GM12878 (cell line): ENCODE measurements at regions not wholly inside any gene's neighbourhood (a gene's known extent, or its start where the extent isn't known, plus 50 kb on each side); places are given as distances from the start of the nearest gene placed in this dataset.

ENCODE experiments used
- ATAC-seq: fragments of 200-7000 bp; cut with Tn5 transposase; 3 replicates; pipeline ENCODE4 v1.9.1; 2020; ENCODE audit warnings: mild to moderate bottlenecking, moderate library complexity
- BruUV-seq: library from RNA; stranded (reverse); fragments of 400-500 nt; replicated peaks from 2 replicates; lab custom pipeline; 2021; lab: Mats Ljungman, UMichigan
- CTCF ChIA-PET: fragments of 300-600 bp; sonication (Branson Sonifier 250); formaldehyde crosslinking; extraction: SDS; loops from one replicate; lab custom pipeline; 2021; ENCODE audit warnings: inconsistent platforms; lab: Yijun Ruan, JAX
- POLR2A ChIA-PET: fragments of 350-600 bp; formaldehyde crosslinking; extraction: SDS; loops from one replicate; lab custom pipeline; 2021; ENCODE audit warnings: inconsistent platforms; lab: Charles Lee
- RAD21 ChIA-PET: fragments of 300-600 bp; sonication (Branson Sonifier 250); formaldehyde crosslinking; loops from one replicate; lab custom pipeline; 2023; ENCODE audit warnings: antibody characterized with exemption; ENCODE audit not compliant: unreplicated experiment; lab: Charles Lee
- SMC1A ChIA-PET: fragments of 300-600 bp; sonication (Branson Sonifier 250); formaldehyde crosslinking; loops from one replicate; lab custom pipeline; 2023; ENCODE audit not compliant: unreplicated experiment, uncharacterized antibody; lab: Charles Lee
- DNase-seq: peaks from one replicate; pipeline ENCODE4 v3.0.0-alpha.2; 2011; ENCODE audit warnings: low read depth, low spot score
- FAIRE-seq: peaks from 3 replicates; lab custom pipeline; 2011; peaks lifted over from hg19 to GRCh38; lab: Jason Lieb, UNC
- H2AFZ ChIP-seq: 2 replicates; pipeline ENCODE4 v1.6.0; 2011; ENCODE audit warnings: low read depth, low read length, control low read depth; ENCODE audit not compliant: control insufficient read depth
- H3K27ac ChIP-seq: 2 replicates; pipeline ENCODE4 v1.5.1; 2011; ENCODE audit warnings: control low read depth; ENCODE audit not compliant: control insufficient read depth, insufficient read depth
- H3K27me3 ChIP-seq, 2 experiments: replicated peaks in 1 of 2; 2 replicates each; pipeline versions ENCODE4 v1.6.0 to v1.6.1; 2011; ENCODE audit warnings: low read length in 1 of 2; ENCODE audit not compliant: control insufficient read depth in 2 of 2, insufficient read depth in 2 of 2
- H3K36me3 ChIP-seq, 2 experiments: 2 replicates each; pipeline ENCODE4 v1.5.1; 2011; ENCODE audit warnings: low read length in 1 of 2; ENCODE audit not compliant: control insufficient read depth in 2 of 2, insufficient read depth in 2 of 2
- H3K4me1 ChIP-seq: 2 replicates; pipeline ENCODE4 v1.6.1; 2011; ENCODE audit warnings: mild to moderate bottlenecking, low read length, moderate library complexity, mixed read lengths; ENCODE audit not compliant: control insufficient read depth, insufficient read depth
- H3K4me2 ChIP-seq: 2 replicates; pipeline ENCODE4 v1.6.0; 2011; ENCODE audit warnings: control low read depth; ENCODE audit not compliant: control insufficient read depth, insufficient read depth
- H3K4me3 ChIP-seq: fragments of 200-600 bp; sonication (generic); 2 replicates; pipeline ENCODE4 v1.5.1; 2016
- H3K79me2 ChIP-seq: 2 replicates; pipeline ENCODE4 v1.6.0; 2011; ENCODE audit warnings: low read length; ENCODE audit not compliant: control insufficient read depth, insufficient read depth
- H3K9ac ChIP-seq: 2 replicates; pipeline ENCODE4 v1.8.0; 2011; ENCODE audit warnings: low read length, control low read depth, mixed read lengths; ENCODE audit not compliant: control insufficient read depth, insufficient read depth
- H3K9me3 ChIP-seq: replicated peaks from 3 replicates; pipeline ENCODE4 v1.5.1; 2011; ENCODE audit warnings: mild to moderate bottlenecking, low read length; ENCODE audit not compliant: control insufficient read depth, insufficient read depth
- H4K20me1 ChIP-seq: 2 replicates; pipeline ENCODE4 v1.6.0; 2011; ENCODE audit not compliant: control insufficient read depth, insufficient read depth
- BHLHE40 ChIP-seq, 2 experiments: fragments of 450-650 bp in 1 of 2; IDR thresholded peaks; 2 replicates each; pipeline ENCODE4 v1.6.1; 2011 to 2017; ENCODE audit warnings: low read depth in 2 of 2, borderline replicate concordance in 1 of 2, improper control_type of control experiment in 1 of 2, low read length in 1 of 2, mild to moderate bottlenecking in 1 of 2
- CEBPZ ChIP-seq: fragments of 150-350 bp; IDR thresholded peaks from 2 replicates; pipeline ENCODE4 v1.6.1; 2016; ENCODE audit warnings: low read depth, low read length
- CHD4 ChIP-seq: fragments of 200-600 bp; sonication (generic); IDR thresholded peaks from 2 replicates; pipeline ENCODE4 v1.6.1; 2016; ENCODE audit warnings: mild to moderate bottlenecking
- DPF2 ChIP-seq: fragments of 450-650 bp; IDR thresholded peaks from 2 replicates; pipeline ENCODE4 v1.6.1; 2017; ENCODE audit warnings: mild to moderate bottlenecking
- EED ChIP-seq: sonication (generic); IDR thresholded peaks from 2 replicates; pipeline ENCODE4 v1.6.1; 2016; ENCODE audit warnings: antibody characterized with exemption, low read depth
- MAX ChIP-seq: IDR thresholded peaks from 2 replicates; pipeline ENCODE4 v1.6.1; 2012; ENCODE audit warnings: low read depth, low read length, improper control_type of control experiment
- MYC ChIP-seq: IDR thresholded peaks from 2 replicates; pipeline ENCODE4 v1.6.1; 2011; ENCODE audit warnings: mild to moderate bottlenecking, low read length, moderate library complexity, inconsistent platforms; ENCODE audit not compliant: insufficient read depth, insufficient replicate concordance, insufficient read length, severe bottlenecking
- NFXL1 ChIP-seq: fragments of 450-650 bp; IDR thresholded peaks from 2 replicates; pipeline ENCODE4 v1.6.1; 2017; ENCODE audit warnings: antibody characterized with exemption, mild to moderate bottlenecking, borderline replicate concordance
- NR2C1 ChIP-seq: fragments of 450-650 bp; IDR thresholded peaks from 2 replicates; pipeline ENCODE4 v1.6.1; 2017; ENCODE audit warnings: antibody characterized with exemption, mild to moderate bottlenecking, moderate library complexity
- PAX8 ChIP-seq: fragments of 450-650 bp; IDR thresholded peaks from 2 replicates; pipeline ENCODE4 v1.6.1; 2017; ENCODE audit warnings: mild to moderate bottlenecking, moderate library complexity
- POLR2A ChIP-seq: IDR thresholded peaks from 2 replicates; pipeline ENCODE4 v1.6.1; 2011; ENCODE audit warnings: low read depth, mild to moderate bottlenecking, low read length
- POU2F2 ChIP-seq: IDR thresholded peaks from 3 replicates; pipeline ENCODE4 v1.6.1; 2011; ENCODE audit warnings: low read depth, mild to moderate bottlenecking, low read length, borderline replicate concordance
- RFX5 ChIP-seq: IDR thresholded peaks from 2 replicates; pipeline ENCODE4 v1.6.1; 2011; ENCODE audit warnings: low read depth, low read length, improper control_type of control experiment
- SPI1 ChIP-seq: IDR thresholded peaks from 2 replicates; pipeline ENCODE4 v1.6.1; 2011; ENCODE audit warnings: low read depth, mild to moderate bottlenecking, low read length, moderate library complexity, borderline replicate concordance; ENCODE audit not compliant: insufficient read depth
- TBL1XR1 ChIP-seq: IDR thresholded peaks from 2 replicates; pipeline ENCODE4 v1.6.1; 2012; ENCODE audit warnings: low read depth, low read length, improper control_type of control experiment
- TCF12 ChIP-seq: IDR thresholded peaks from 2 replicates; pipeline ENCODE4 v1.6.1; 2011; ENCODE audit warnings: low read depth, mild to moderate bottlenecking, low read length
- ZBED1 ChIP-seq: IDR thresholded peaks from 2 replicates; pipeline ENCODE4 v1.6.1; 2016; ENCODE audit warnings: borderline replicate concordance
- ZBTB40 ChIP-seq: fragments of 450-650 bp; IDR thresholded peaks from 2 replicates; pipeline ENCODE4 v1.6.1; 2016; ENCODE audit warnings: mild to moderate bottlenecking, moderate library complexity, borderline replicate concordance
- ZSCAN29 ChIP-seq: fragments of 450-650 bp; IDR thresholded peaks from 2 replicates; pipeline ENCODE4 v1.6.1; 2017; ENCODE audit warnings: mild to moderate bottlenecking, moderate library complexity
- ZZZ3 ChIP-seq: IDR thresholded peaks from 2 replicates; pipeline ENCODE4 v1.6.1; 2011; ENCODE audit warnings: low read depth; ENCODE audit not compliant: control insufficient read depth, insufficient read length
- WGBS: methylation state at CpG from one replicate; pipeline ENCODE4 v1.1.6; 2016; ENCODE audit warnings: low lambda C conversion rate; ENCODE audit not compliant: insufficient replicate concordance, insufficient coverage; ENCODE audit errors: missing lambda C conversion rate; 5-methylcytosine and 5-hydroxymethylcytosine counted together
- in situ Hi-C: fragments of 300-500 bp; cut with MboI; formaldehyde crosslinking; loops from 9 replicates; pipeline ENCODE4 v1.14.3; 2018; ENCODE audit warnings: mixed read lengths
- intact Hi-C: fragments of 100-400 bp; cut with micrococcal nuclease; formaldehyde crosslinking; loops from one replicate; pipeline ENCODE4 v1.14.2; 2022; ENCODE audit not compliant: unreplicated experiment

GRCh38 chr3:176526225-176526624, 671.1 kb downstream of the TBL1XR1 start:
- H3K9me3 ChIP-seq = no peaks in the 10 kb centered on the region
- WGBS = 0% methylated on average over 1 of the region's 1 CpG
- in situ Hi-C loops (no loop called here), intact Hi-C loops (no loop called here)
- CTCF ChIA-PET = no interaction called here
- no peaks in the 10 kb centered on the region for H3K79me2 ChIP-seq
- DNase-seq (no peak), ATAC-seq (no peak), FAIRE-seq (no peak)
- H3K4me1 ChIP-seq = no peaks in the 10 kb centered on the region
- no peak overlapping the region for H3K4me3 ChIP-seq
- H4K20me1 ChIP-seq = no peaks in the 10 kb centered on the region
- no peak for TF ChIP-seq NR2C1
- no peak for TF ChIP-seq ZZZ3
- no peak for TF ChIP-seq TCF12
- TF ChIP-seq PAX8 = no peak
- no peak for TF ChIP-seq POU2F2
- TF ChIP-seq MAX = no peak
- TF ChIP-seq BHLHE40 (IDR thresholded peaks at IDR 0.05; ENCODE audit: borderline replicate concordance in 1 of 2, low read depth in 2 of 2, low read length in 1 of 2) = no peak
- no peak for TF ChIP-seq POLR2A
- no peak for TF ChIP-seq EED
- TF ChIP-seq ZSCAN29 = no peak
- TF ChIP-seq MYC = no peak
- TF ChIP-seq NFXL1 = no peak
- TF ChIP-seq RFX5 = no peak
- no peak for TF ChIP-seq CHD4
- TF ChIP-seq SPI1 = no peak
- no peak for TF ChIP-seq ZBED1
- TF ChIP-seq ZBTB40 = no peak
- TF ChIP-seq CEBPZ = no peak
- TF ChIP-seq TBL1XR1 = no peak
- no peak for TF ChIP-seq DPF2
- no peak overlapping the region for H3K27ac ChIP-seq
- H2AFZ ChIP-seq = no peak overlapping the region
- H3K4me2 ChIP-seq = no peak overlapping the region
- SMC1A ChIA-PET = no interaction called here
- RAD21 ChIA-PET = no interaction called here
- no peaks in the 10 kb centered on the region for H3K27me3 ChIP-seq
- no peaks in the 10 kb centered on the region for H3K36me3 ChIP-seq
- POLR2A ChIA-PET = no interaction called here
- no TSS peak for BruUV-seq
- no peak overlapping the region for H3K9ac ChIP-seq
